IgD-negative memory B cell (primary cell): ENCODE measurements at regions not wholly inside any gene's neighbourhood (a gene's known extent, or its start where the extent isn't known, plus 50 kb on each side); places are given as distances from the start of the nearest gene placed in this dataset.
"Not testable (repeated sequence)": the region's sequence is repeated elsewhere in the genome, so short reads cannot be mapped to it uniquely, and the experiment has no call there.

ENCODE experiments used
- H3K27ac Mint-ChIP-seq, 3 donors: one replicate each; pipeline ENCODE4 v1.8.0; 2020 to 2022; ENCODE audit warnings: mild to moderate bottlenecking in 3 of 3, mixed read lengths in 3 of 3, moderate library complexity in 1 of 3
- H3K27me3 Mint-ChIP-seq: one replicate; pipeline ENCODE4 v1.8.0; 2021; ENCODE audit warnings: mixed read lengths
- H3K36me3 Mint-ChIP-seq: one replicate; pipeline ENCODE4 v1.8.0; 2020; ENCODE audit warnings: mild to moderate bottlenecking, mixed read lengths
- H3K4me1 Mint-ChIP-seq, 3 donors: one replicate each; pipeline ENCODE4 v1.8.0; 2020 to 2022; ENCODE audit warnings: mixed read lengths in 3 of 3, mild to moderate bottlenecking in 1 of 3
- H3K4me3 Mint-ChIP-seq, 4 donors: one replicate each; pipeline ENCODE4 v1.8.0; 2020 to 2022; ENCODE audit warnings: mild to moderate bottlenecking in 4 of 4, mixed read lengths in 4 of 4, moderate library complexity in 3 of 4
- H3K9me3 Mint-ChIP-seq, 3 donors: one replicate each; pipeline ENCODE4 v1.8.0; 2020 to 2021; ENCODE audit warnings: mixed read lengths in 3 of 3, mild to moderate bottlenecking in 1 of 3

- no peaks in the 10 kb centered on the region for H3K4me1 Mint-ChIP-seq
- H3K27me3 Mint-ChIP-seq: no peaks in the 10 kb centered on the region
- no peaks in the 10 kb centered on the region for H3K36me3 Mint-ChIP-seq
- H3K4me3 Mint-ChIP-seq: no peak overlapping the region
- peak overlapping the region in 1 of 3 donors; percentile 2 for H3K27ac Mint-ChIP-seq
- peaks cover 0 to 13% (median 2%) of the 10 kb centered on the region in 3 donors for H3K9me3 Mint-ChIP-seq
Measured at GRCh38 chr13:107600971-107601370, 614.4 kb downstream of the LIG4 start.

GRCh38 chr13:107596306-107596705 is 619.0 kb downstream of the LIG4 start:
- H3K27me3 Mint-ChIP-seq, H3K4me3 Mint-ChIP-seq, H3K4me1 Mint-ChIP-seq, H3K36me3 Mint-ChIP-seq, H3K27ac Mint-ChIP-seq, H3K9me3 Mint-ChIP-seq: not testable (repeated sequence)

- Mint-ChIP-seq H3K27me3 (no peaks in the 10 kb centered on the region), H3K4me3 (no peak overlapping the region), H3K27ac (no peak overlapping the region), H3K4me1 (peaks cover 0 to 2% (median 0%) of the 10 kb centered on the region in 3 donors), H3K9me3 (peaks cover 0 to 3% (median 1%) of the 10 kb centered on the region in 3 donors), H3K36me3 (peaks cover 1% of the 10 kb centered on the region)
Measured at GRCh38 chr13:107590556-107590955, 624.8 kb downstream of the LIG4 start.

GRCh38 chr13:107587681-107588080 is 627.7 kb downstream of the LIG4 start:
- peaks cover 1% of the 10 kb centered on the region for H3K36me3 Mint-ChIP-seq
- H3K4me3 Mint-ChIP-seq: no peak overlapping the region
- H3K9me3 Mint-ChIP-seq: peaks cover 0 to 3% (median 1%) of the 10 kb centered on the region in 3 donors
- no peaks in the 10 kb centered on the region for H3K4me1 Mint-ChIP-seq
- H3K27ac Mint-ChIP-seq: no peak overlapping the region
- no peaks in the 10 kb centered on the region for H3K27me3 Mint-ChIP-seq

- H3K27me3 Mint-ChIP-seq: no peaks in the 10 kb centered on the region
- no peaks in the 10 kb centered on the region for H3K4me1 Mint-ChIP-seq
- no peak overlapping the region for H3K4me3 Mint-ChIP-seq
- H3K36me3 Mint-ChIP-seq: peaks cover 1% of the 10 kb centered on the region
- no peak overlapping the region for H3K27ac Mint-ChIP-seq
- H3K9me3 Mint-ChIP-seq: peaks cover 3% of the 10 kb centered on the region in 3 donors
Measured at GRCh38 chr13:107586216-107586615, 629.1 kb downstream of the LIG4 start.

- Mint-ChIP-seq H3K36me3 (peaks cover 1% of the 10 kb centered on the region), H3K4me1 (no peaks in the 10 kb centered on the region), H3K4me3 (no peak overlapping the region), H3K27ac (peak overlapping the region in 1 of 3 donors; percentile 31), H3K27me3 (no peaks in the 10 kb centered on the region), H3K9me3 (peaks cover 4 to 6% (median 5%) of the 10 kb centered on the region in 3 donors)
Measured at GRCh38 chr13:107585469-107586180, 629.7 kb downstream of the LIG4 start.

GRCh38 chr13:107582171-107582570 is 633.2 kb downstream of the LIG4 start:
- H3K36me3 Mint-ChIP-seq: peaks cover 1% of the 10 kb centered on the region
- no peak overlapping the region for H3K4me3 Mint-ChIP-seq
- no peaks in the 10 kb centered on the region for H3K27me3 Mint-ChIP-seq
- H3K4me1 Mint-ChIP-seq: no peaks in the 10 kb centered on the region
- H3K27ac Mint-ChIP-seq: no peak overlapping the region
- H3K9me3 Mint-ChIP-seq: peaks cover 10 to 14% (median 14%) of the 10 kb centered on the region in 3 donors

- Mint-ChIP-seq H3K27ac (no peak overlapping the region), H3K27me3 (no peaks in the 10 kb centered on the region), H3K4me3 (no peak overlapping the region), H3K4me1 (no peaks in the 10 kb centered on the region), H3K9me3 (peaks cover 10 to 21% (median 11%) of the 10 kb centered on the region in 3 donors), H3K36me3 (no peaks in the 10 kb centered on the region)
Measured at GRCh38 chr13:107580741-107581412, 634.5 kb downstream of the LIG4 start.

GRCh38 chr13:107576430-107576829 is 638.9 kb downstream of the LIG4 start:
- no peak overlapping the region for H3K4me3 Mint-ChIP-seq
- H3K36me3 Mint-ChIP-seq: no peaks in the 10 kb centered on the region
- peaks cover 8 to 28% (median 11%) of the 10 kb centered on the region in 3 donors for H3K9me3 Mint-ChIP-seq
- H3K4me1 Mint-ChIP-seq: no peaks in the 10 kb centered on the region
- H3K27ac Mint-ChIP-seq: no peak overlapping the region
- no peaks in the 10 kb centered on the region for H3K27me3 Mint-ChIP-seq

GRCh38 chr13:107574517-107575210 is 640.7 kb downstream of the LIG4 start:
- H3K27me3 Mint-ChIP-seq: no peaks in the 10 kb centered on the region

GRCh38 chr13:107573184-107573583 is 642.2 kb downstream of the LIG4 start:
- Mint-ChIP-seq H3K27ac (no peak overlapping the region), H3K4me3 (no peak overlapping the region), H3K36me3 (no peaks in the 10 kb centered on the region), H3K9me3 (peaks cover 0 to 19% (median 3%) of the 10 kb centered on the region in 3 donors), H3K27me3 (no peaks in the 10 kb centered on the region), H3K4me1 (no peaks in the 10 kb centered on the region)

More at GRCh38 chr13:107574517-107575210, 640.7 kb downstream of the LIG4 start:
- Mint-ChIP-seq H3K4me3 (no peak overlapping the region), H3K27ac (no peak overlapping the region), H3K9me3 (peaks cover 2 to 19% (median 10%) of the 10 kb centered on the region in 3 donors), H3K4me1 (no peaks in the 10 kb centered on the region), H3K36me3 (no peaks in the 10 kb centered on the region)

GRCh38 chr13:107572156-107572555 is 643.2 kb downstream of the LIG4 start:
- Mint-ChIP-seq H3K9me3 (peaks cover 0 to 14% (median 0%) of the 10 kb centered on the region in 3 donors), H3K36me3 (no peaks in the 10 kb centered on the region), H3K27me3 (no peaks in the 10 kb centered on the region), H3K27ac (no peak overlapping the region), H3K4me3 (no peak overlapping the region), H3K4me1 (no peaks in the 10 kb centered on the region)

GRCh38 chr13:107568181-107568580 is 647.2 kb downstream of the LIG4 start:
- peaks cover 0 to 9% (median 0%) of the 10 kb centered on the region in 3 donors for H3K9me3 Mint-ChIP-seq
- no peaks in the 10 kb centered on the region for H3K4me1 Mint-ChIP-seq
- H3K4me3 Mint-ChIP-seq: no peak overlapping the region
- H3K27ac Mint-ChIP-seq: no peak overlapping the region
- H3K27me3 Mint-ChIP-seq: no peaks in the 10 kb centered on the region
- H3K36me3 Mint-ChIP-seq: no peaks in the 10 kb centered on the region

GRCh38 chr13:107563099-107563925 is 652.0 kb downstream of the LIG4 start:
- no peaks in the 10 kb centered on the region for H3K4me1 Mint-ChIP-seq
- no peaks in the 10 kb centered on the region for H3K27me3 Mint-ChIP-seq
- no peak overlapping the region for H3K27ac Mint-ChIP-seq
- peaks cover 0 to 9% (median 5%) of the 10 kb centered on the region in 3 donors for H3K9me3 Mint-ChIP-seq
- H3K36me3 Mint-ChIP-seq: no peaks in the 10 kb centered on the region
- no peak overlapping the region for H3K4me3 Mint-ChIP-seq
